ENCODE measurements at regions not wholly inside any gene's neighbourhood (a gene's known extent, or its start where the extent isn't known, plus 50 kb on each side); places are given as distances from the start of the nearest gene placed in this dataset.

DNA sequence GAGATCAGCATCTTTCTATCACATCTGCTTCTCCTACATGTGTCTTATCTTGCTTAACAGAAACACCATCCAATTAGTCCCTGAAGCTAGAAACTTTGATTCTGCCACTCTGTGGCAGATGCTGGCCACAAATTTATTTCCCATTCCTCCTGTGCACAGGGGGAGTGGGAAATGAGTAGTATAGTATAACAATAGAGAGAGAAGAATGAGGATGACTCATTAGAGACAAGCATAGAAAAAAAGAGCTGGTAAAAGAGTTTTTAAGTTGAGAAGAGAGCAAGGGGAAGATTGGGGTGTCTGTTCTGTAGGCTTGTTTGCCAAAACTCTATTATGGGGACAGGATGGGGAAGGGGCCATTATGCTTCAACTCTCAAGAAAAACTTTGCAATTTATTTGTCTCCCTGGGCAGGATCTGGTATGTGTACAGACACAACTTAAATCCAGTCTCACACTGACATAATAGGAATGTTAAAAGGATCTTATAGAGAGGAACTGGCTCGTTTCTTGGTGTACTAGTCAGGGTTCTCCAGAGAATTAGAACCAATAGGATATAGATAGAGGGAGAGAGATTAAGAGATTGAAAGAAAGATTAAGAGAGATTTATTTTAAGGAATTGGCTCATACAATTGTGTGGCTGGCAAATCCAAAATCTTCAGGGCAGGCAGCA lies 142.6 kb upstream of the CPSF6 start:
- TF ChIP-seq, protein P1, sequence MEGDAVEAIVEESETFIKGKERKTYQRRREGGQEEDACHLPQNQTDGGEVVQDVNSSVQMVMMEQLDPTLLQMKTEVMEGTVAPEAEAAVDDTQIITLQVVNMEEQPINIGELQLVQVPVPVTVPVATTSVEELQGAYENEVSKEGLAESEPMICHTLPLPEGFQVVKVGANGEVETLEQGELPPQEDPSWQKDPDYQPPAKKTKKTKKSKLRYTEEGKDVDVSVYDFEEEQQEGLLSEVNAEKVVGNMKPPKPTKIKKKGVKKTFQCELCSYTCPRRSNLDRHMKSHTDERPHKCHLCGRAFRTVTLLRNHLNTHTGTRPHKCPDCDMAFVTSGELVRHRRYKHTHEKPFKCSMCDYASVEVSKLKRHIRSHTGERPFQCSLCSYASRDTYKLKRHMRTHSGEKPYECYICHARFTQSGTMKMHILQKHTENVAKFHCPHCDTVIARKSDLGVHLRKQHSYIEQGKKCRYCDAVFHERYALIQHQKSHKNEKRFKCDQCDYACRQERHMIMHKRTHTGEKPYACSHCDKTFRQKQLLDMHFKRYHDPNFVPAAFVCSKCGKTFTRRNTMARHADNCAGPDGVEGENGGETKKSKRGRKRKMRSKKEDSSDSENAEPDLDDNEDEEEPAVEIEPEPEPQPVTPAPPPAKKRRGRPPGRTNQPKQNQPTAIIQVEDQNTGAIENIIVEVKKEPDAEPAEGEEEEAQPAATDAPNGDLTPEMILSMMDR (IDR thresholded peaks at IDR 0.05; ENCODE audit: control insufficient read depth, insufficient read depth, low read depth, low read length, missing control alignments): no peak
- DNase-seq (ENCODE audit: low read depth): no peak
- no peak overlapping the region for H3K4me3 ChIP-seq (ENCODE audit: control insufficient read depth, low read depth, low read length)

- DNase-seq (ENCODE audit: low read depth): peak; percentile 14
Measured at GRCh38 chr12:69097619-69098368, 141.6 kb upstream of the CPSF6 start.

DNA sequence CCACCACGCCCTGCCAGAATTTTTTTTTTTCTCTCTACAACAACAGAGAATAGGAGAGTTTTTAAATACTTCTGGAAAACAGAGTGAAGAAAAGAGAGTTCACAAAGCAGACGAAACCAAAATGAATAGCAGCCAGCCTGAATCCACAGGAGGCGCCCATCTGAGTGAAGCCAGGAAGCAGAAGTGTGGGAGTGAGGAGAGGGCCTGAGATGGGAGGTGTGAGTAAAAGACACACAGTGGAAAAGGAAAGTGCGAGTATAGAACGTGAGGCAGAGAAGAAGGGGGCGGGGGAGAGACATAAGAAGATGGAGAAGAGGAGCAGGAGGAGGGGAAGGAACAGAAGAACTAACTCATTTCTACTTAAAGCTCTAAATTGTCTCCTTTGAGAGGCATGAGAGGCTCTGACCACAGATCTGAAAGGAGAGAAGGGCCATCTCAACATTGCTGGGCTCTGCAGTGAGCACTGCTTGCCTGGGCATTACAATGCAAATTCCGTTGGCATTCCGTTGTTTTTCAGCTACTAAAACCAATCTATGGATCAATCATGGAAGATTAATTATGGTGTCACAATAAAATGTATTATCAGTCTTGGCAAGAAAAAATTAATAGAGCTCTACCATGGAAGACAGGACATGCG lies 140.1 kb upstream of the CPSF6 start:
- H3K4me3 ChIP-seq (ENCODE audit: control insufficient read depth, low read depth, low read length): no peak overlapping the region
- TF ChIP-seq, protein P1 (IDR thresholded peaks at IDR 0.05; ENCODE audit: control insufficient read depth, insufficient read depth, low read depth, low read length, missing control alignments): no peak
- no peak for DNase-seq (ENCODE audit: low read depth)

More at GRCh38 chr12:69097619-69098368, 141.6 kb upstream of the CPSF6 start:
- no peak overlapping the region for H3K4me3 ChIP-seq (ENCODE audit: control insufficient read depth, low read depth, low read length)
- TF ChIP-seq, protein P1 (IDR thresholded peaks at IDR 0.05; ENCODE audit: control insufficient read depth, insufficient read depth, low read depth, low read length, missing control alignments): no peak

DNA sequence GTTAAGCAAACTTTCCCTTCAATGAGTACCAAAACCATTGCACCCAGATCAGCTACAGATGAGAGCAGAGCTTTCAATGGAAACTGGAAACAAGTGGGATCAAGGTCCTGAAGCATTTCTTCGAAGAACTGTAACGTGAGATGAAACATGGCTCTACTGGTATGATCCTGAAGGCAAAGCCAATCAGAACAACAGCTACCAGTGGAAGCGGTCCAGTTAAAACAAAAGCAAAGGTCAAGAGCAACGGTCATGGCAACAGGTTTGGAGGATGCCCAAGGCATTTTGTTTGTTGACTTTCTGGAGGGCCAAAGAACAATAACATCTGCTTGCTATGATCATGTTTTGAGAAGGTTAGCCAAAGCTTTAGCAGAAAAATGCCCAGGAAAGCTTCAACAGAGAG lies 137.9 kb upstream of the CPSF6 start:
- H3K4me3 ChIP-seq (ENCODE audit: control insufficient read depth, low read depth, low read length): no peak overlapping the region
- TF ChIP-seq, protein P1 (IDR thresholded peaks at IDR 0.05; ENCODE audit: control insufficient read depth, insufficient read depth, low read depth, low read length, missing control alignments): no peak
- DNase-seq (ENCODE audit: low read depth): no peak

- no peak for DNase-seq (ENCODE audit: low read depth)
- TF ChIP-seq, protein P1 (IDR thresholded peaks at IDR 0.05; ENCODE audit: control insufficient read depth, insufficient read depth, low read depth, low read length, missing control alignments): no peak
- H3K4me3 ChIP-seq (ENCODE audit: control insufficient read depth, low read depth, low read length): no peak overlapping the region
Measured at GRCh38 chr12:69102856-69103255, 136.5 kb upstream of the CPSF6 start.

DNA sequence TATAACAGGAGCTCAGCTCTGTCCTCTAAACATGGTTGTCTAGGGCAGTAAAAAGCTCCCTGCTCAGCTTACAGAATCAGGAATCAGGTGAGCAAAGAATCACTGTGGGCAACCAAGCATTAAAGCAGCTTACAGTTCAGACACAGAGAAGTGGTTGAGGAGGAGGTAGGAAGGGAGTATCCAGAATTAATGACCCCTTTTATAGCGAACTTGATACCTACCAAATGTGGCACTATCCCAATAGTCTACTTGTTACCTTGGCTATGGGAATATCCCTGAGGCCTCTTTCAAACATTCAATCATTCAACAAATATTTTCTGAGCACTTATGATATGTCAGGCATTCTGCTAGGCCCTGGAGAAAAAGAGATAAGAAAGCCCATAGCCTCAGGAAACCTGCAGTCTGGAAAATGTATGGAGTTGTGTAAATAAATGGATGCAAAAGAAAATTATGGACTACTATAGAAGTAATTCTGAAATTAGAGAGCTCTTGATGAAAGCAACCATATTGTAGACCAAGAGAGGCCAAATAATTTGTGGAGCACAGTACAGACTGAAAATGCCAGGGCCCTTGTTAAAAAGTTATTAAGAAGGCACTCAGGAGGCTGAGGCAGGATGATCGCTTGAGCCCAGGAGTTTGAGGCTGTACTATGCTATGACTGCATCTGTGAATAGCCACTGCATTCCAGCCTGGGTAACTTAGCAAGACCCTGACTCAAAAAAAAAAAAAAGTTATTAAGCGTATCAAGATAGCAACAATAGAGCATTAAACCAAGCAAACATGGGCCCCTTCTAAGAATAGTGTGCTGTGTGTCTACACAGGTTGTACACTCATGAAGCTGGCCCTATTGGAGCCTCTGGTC lies 134.0 kb upstream of the CPSF6 start:
- TF ChIP-seq, protein P1 (IDR thresholded peaks at IDR 0.05; ENCODE audit: control insufficient read depth, insufficient read depth, low read depth, low read length, missing control alignments): no peak
- DNase-seq (ENCODE audit: low read depth): no peak
- H3K4me3 ChIP-seq (ENCODE audit: control insufficient read depth, low read depth, low read length): no peak overlapping the region
